Left lung (tissue), 4 donors: ENCODE measurements at regions not wholly inside any gene's neighbourhood (a gene's known extent, or its start where the extent isn't known, plus 50 kb on each side); places are given as distances from the start of the nearest gene placed in this dataset.

Experiments used
- ATAC-seq: fragments of 200-7000 bp; cut with Tn5 transposase; one replicate; pipeline ENCODE4 v1.9.1; 2020; ENCODE audit warnings: moderate library complexity
- DNase-seq, 4 donors: peaks; one replicate each; pipeline ENCODE4 v3.0.0-alpha.2; 2013 to 2020
- H3K27ac ChIP-seq, 2 donors: fragments of 200-600 bp; sonication (generic) in 1 of 2; one replicate each; pipeline versions ENCODE4 v1.5.0 to v1.8.0; 2020 to 2021
- H3K27me3 ChIP-seq, 2 donors: fragments of 200-600 bp; sonication (generic) in 1 of 2; one replicate each; pipeline versions ENCODE4 v1.5.0 to v1.8.0; 2020 to 2021
- H3K36me3 ChIP-seq, 2 donors: fragments of 200-600 bp; sonication (generic) in 1 of 2; one replicate each; pipeline versions ENCODE4 v1.5.0 to v1.8.0; 2020 to 2021
- H3K4me1 ChIP-seq, 2 donors: fragments of 200-600 bp; one replicate each; pipeline ENCODE4 v1.8.0; 2021
- H3K4me3 ChIP-seq, 2 donors: fragments of 200-600 bp; sonication (generic) in 1 of 2; one replicate each; pipeline versions ENCODE4 v1.5.0 to v1.8.0; 2020 to 2021; ENCODE audit warnings: mild to moderate bottlenecking in 1 of 2
- H3K9me3 ChIP-seq, 2 donors: fragments of 200-600 bp; sonication (generic) in 1 of 2; one replicate each; pipeline versions ENCODE4 v1.5.0 to v1.8.0; 2020 to 2021
- intact Hi-C, 2 donors: fragments of 100-400 bp; cut with DNase I; formaldehyde crosslinking; loops; one replicate each; pipeline versions ENCODE4 v1.11.2 to v1.14.2; 2022
- TF ChIP-seq, protein P1 (sequence below), 2 donors: fragments of 200-600 bp; sonication (generic) in 1 of 2; IDR thresholded peaks; one replicate each; pipeline versions ENCODE4 v1.5.0 to v1.8.0; 2021; ENCODE audit warnings: antibody characterized with exemption in 2 of 2
- donor health status: DM: no; HTN: yes; CAD: no.
- donor health status: DM: no; HTN: no; CAD: no.

GRCh38 chr6:90870561-90870960 lies 283.7 kb upstream of the MAP3K7 start:
- intact Hi-C loops = no loop called here
- H3K9me3 ChIP-seq = no peaks in the 10 kb centered on the region
- no peak for ATAC-seq

DNA sequence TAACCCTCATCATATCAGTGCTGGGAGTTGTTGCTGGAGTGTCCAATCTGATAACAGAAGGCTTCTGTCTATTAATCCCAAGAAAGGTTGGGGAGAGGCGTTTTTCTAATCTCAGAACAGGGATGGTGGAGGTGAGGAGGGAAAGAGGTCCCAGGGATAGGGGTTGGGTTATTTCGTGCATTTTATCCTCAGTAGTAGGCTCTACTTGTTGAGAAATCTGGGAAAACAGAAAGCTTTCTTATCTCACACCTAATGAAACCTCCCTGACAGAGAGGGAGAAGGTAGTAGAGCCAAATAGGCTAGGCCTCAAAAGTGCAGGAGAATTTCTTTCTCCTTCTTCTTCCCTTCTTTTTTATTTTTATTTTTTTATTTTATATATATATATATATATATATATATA lies 281.8 kb upstream of the MAP3K7 start:
- Histone ChIP-seq H3K27ac (no peak overlapping the region), H3K9me3 (no peaks in the 10 kb centered on the region), H3K36me3 (no peaks in the 10 kb centered on the region), H3K4me3 (no peak overlapping the region), H3K4me1 (no peaks in the 10 kb centered on the region), H3K27me3 (no peaks in the 10 kb centered on the region)
- no peak for ATAC-seq
- intact Hi-C loops = no loop called here
- DNase-seq = no peak
- TF ChIP-seq, protein P1, sequence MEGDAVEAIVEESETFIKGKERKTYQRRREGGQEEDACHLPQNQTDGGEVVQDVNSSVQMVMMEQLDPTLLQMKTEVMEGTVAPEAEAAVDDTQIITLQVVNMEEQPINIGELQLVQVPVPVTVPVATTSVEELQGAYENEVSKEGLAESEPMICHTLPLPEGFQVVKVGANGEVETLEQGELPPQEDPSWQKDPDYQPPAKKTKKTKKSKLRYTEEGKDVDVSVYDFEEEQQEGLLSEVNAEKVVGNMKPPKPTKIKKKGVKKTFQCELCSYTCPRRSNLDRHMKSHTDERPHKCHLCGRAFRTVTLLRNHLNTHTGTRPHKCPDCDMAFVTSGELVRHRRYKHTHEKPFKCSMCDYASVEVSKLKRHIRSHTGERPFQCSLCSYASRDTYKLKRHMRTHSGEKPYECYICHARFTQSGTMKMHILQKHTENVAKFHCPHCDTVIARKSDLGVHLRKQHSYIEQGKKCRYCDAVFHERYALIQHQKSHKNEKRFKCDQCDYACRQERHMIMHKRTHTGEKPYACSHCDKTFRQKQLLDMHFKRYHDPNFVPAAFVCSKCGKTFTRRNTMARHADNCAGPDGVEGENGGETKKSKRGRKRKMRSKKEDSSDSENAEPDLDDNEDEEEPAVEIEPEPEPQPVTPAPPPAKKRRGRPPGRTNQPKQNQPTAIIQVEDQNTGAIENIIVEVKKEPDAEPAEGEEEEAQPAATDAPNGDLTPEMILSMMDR (IDR thresholded peaks at IDR 0.05) = no peak

More at GRCh38 chr6:90870561-90870960, 283.7 kb upstream of the MAP3K7 start:
- Histone ChIP-seq H3K4me3 (no peak overlapping the region), H3K36me3 (no peaks in the 10 kb centered on the region), H3K27me3 (no peaks in the 10 kb centered on the region), H3K4me1 (no peaks in the 10 kb centered on the region), H3K27ac (no peak overlapping the region)
- TF ChIP-seq, protein P1 (IDR thresholded peaks at IDR 0.05) = no peak
- no peak for DNase-seq

DNA sequence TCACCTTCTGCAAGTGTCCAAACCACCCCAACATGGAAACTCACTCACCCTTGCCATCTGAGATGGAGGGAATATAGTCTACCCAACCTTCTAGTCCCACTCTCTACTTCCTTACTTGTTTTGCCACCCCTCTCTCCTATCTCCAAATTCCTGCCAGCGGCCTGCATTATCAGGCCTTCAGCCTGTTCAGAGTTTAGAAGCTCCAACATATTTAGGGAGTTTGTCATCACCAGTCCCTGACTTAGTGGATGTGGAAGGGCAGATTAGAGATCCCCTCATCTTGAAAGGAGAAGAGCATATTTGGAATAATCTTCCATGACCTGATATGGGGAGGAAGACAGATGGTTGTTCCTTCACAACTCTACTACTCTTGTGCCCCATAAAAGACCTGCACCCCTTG lies 281.4 kb upstream of the MAP3K7 start:
- Histone ChIP-seq H3K4me3 (no peak overlapping the region), H3K27ac (no peak overlapping the region), H3K4me1 (no peaks in the 10 kb centered on the region), H3K36me3 (no peaks in the 10 kb centered on the region), H3K27me3 (no peaks in the 10 kb centered on the region), H3K9me3 (no peaks in the 10 kb centered on the region)
- DNase-seq = no peak
- TF ChIP-seq, protein P1 (IDR thresholded peaks at IDR 0.05) = no peak
- intact Hi-C loops = no loop called here
- no peak for ATAC-seq

DNA sequence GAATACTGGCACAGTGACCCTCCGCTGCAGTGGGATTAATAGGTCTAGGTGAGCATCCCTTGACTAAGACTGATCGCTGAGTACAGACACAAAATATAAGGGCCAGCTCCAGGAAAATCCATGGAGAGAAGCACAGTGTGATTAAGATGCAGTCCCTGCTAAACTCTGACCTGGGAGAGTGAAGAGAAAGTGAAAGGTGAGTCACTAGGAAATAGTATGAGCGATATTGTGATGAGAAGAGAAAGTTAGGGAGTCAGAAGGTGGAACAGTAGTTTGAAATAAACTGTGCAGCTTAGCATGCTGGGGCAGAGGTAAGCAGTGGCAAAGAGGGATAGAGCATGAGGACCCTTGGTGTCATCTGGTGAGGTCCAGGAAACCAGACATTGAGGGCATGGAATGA lies 278.6 kb upstream of the MAP3K7 start:
- ATAC-seq (no peak), DNase-seq (no peak)
- Histone ChIP-seq H3K4me1 (no peaks in the 10 kb centered on the region), H3K27me3 (no peaks in the 10 kb centered on the region), H3K9me3 (no peaks in the 10 kb centered on the region), H3K36me3 (no peaks in the 10 kb centered on the region), H3K27ac (no peak overlapping the region), H3K4me3 (no peak overlapping the region)
- intact Hi-C loops = no loop called here
- TF ChIP-seq, protein P1 (IDR thresholded peaks at IDR 0.05) = no peak

DNA sequence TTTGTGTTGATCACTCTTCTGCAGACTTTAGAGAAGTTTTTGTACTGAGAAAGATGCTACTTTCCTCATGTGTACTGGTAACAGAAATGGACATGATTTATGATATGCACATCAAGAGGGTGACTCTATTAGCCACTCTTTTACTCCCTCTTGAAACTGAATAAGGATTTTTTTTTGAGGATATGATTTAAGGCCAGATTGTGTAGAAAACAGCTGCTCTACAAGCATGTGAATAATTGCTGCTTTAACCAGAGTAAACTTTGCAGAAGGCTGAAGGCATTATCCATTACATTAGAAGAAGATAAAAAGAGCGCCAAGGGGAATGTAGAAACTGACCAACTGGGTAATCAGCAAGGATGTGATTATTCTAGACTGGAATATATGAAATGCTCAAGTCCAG lies 276.2 kb upstream of the MAP3K7 start:
- ATAC-seq (no peak), DNase-seq (no peak)
- TF ChIP-seq, protein P1 (IDR thresholded peaks at IDR 0.05) = no peak
- intact Hi-C loops = no loop called here
- H3K9me3 ChIP-seq = no peaks in the 10 kb centered on the region
- H3K27me3 ChIP-seq = no peaks in the 10 kb centered on the region
- no peaks in the 10 kb centered on the region for H3K4me1 ChIP-seq
- no peak overlapping the region for H3K27ac ChIP-seq
- no peak overlapping the region for H3K4me3 ChIP-seq
- no peaks in the 10 kb centered on the region for H3K36me3 ChIP-seq
